ENCODE measurements at regions not wholly inside any gene's neighbourhood (a gene's known extent, or its start where the extent isn't known, plus 50 kb on each side); places are given as distances from the start of the nearest gene placed in this dataset.

- TF ChIP-seq E2F6 (IDR thresholded peaks at IDR 0.05) = no peak
- TF ChIP-seq SP4 (IDR thresholded peaks at IDR 0.05; ENCODE audit: low read length) = no peak
- no peak for TF ChIP-seq RFX5 (IDR thresholded peaks at IDR 0.05; ENCODE audit: borderline replicate concordance, low read depth, low read length)
- no peak for TF ChIP-seq KDM4A (IDR thresholded peaks at IDR 0.05; ENCODE audit: low read depth, low read length, severe bottlenecking)
- no peak for TF ChIP-seq CBX8 (IDR thresholded peaks at IDR 0.05; ENCODE audit: borderline replicate concordance, low read depth, low read length)
Observed at GRCh38 chr14:61643555-61643954, 51.8 kb upstream of the HIF1A start (continued).

Measured in H1 (cell line).